ENCODE measurements at regions not wholly inside any gene's neighbourhood (a gene's known extent, or its start where the extent isn't known, plus 50 kb on each side); places are given as distances from the start of the nearest gene placed in this dataset.

GRCh38 chr5:136909906-136910305, 544.6 kb upstream of the TRPC7 start:
- Histone ChIP-seq H2BK120ac (replicated peaks; ENCODE audit: low read depth, low read length) (no peak overlapping the region), H3K18ac (ENCODE audit: extremely low read depth, low read length) (no peak overlapping the region), H4K91ac (replicated peaks; ENCODE audit: insufficient read length, low read length) (no peak overlapping the region), H2AK5ac (ENCODE audit: low read depth, low read length) (no peak overlapping the region), H2BK15ac (ENCODE audit: low read length) (no peak overlapping the region), H3K4me3 (ENCODE audit: extremely low read depth in 1 of 4, insufficient read depth in 2 of 4, low read depth in 3 of 4, low read length in 4 of 4) (no peak overlapping the region), H2BK20ac (ENCODE audit: low read length) (no peak overlapping the region), H3K56ac (replicated peaks; ENCODE audit: insufficient read length, low read depth, low read length) (no peak overlapping the region), H4K8ac (ENCODE audit: extremely low read depth, insufficient read depth, low read length) (no peak overlapping the region), H3K36me3 (ENCODE audit: control insufficient read depth in 2 of 4, insufficient read depth in 4 of 4, low read length in 3 of 4) (no peaks in the 10 kb centered on the region), H3K4me1 (replicated peaks in 1 of 4; ENCODE audit: control insufficient read depth in 3 of 4, insufficient read depth in 4 of 4, low read length in 3 of 4) (peaks cover 0 to 8% (median 1%) of the 10 kb centered on the region in 4 experiments; a peak in 3 of 7 replicates), H3K27me3 (replicated peaks in 1 of 4; ENCODE audit: control insufficient read depth in 3 of 4, extremely low read depth in 1 of 4, insufficient read depth in 3 of 4, low read length in 3 of 4) (no peaks in the 10 kb centered on the region), H3K79me1 (ENCODE audit: low read depth, low read length) (no peaks in the 10 kb centered on the region), H3K23me2 (ENCODE audit: low read depth, low read length) (no peaks in the 10 kb centered on the region), H3K4me2 (ENCODE audit: insufficient read depth in 1 of 2, low read depth in 2 of 2, low read length in 2 of 2) (no peak overlapping the region), H3K27ac (ENCODE audit: low read depth, low read length) (no peak overlapping the region), H4K20me1 (replicated peaks in 1 of 2; ENCODE audit: control insufficient read depth in 1 of 2, insufficient read depth in 2 of 2, low read length in 2 of 2) (no peaks in the 10 kb centered on the region), H3K23ac (ENCODE audit: insufficient read length) (no peak overlapping the region), H2BK12ac (ENCODE audit: low read depth, low read length) (no peak overlapping the region), H2BK5ac (ENCODE audit: low read depth, low read length) (no peak overlapping the region), H3K79me2 (ENCODE audit: control insufficient read depth in 1 of 2, insufficient read depth in 2 of 2, low read length in 2 of 2) (no peaks in the 10 kb centered on the region), H3K4ac (replicated peaks; ENCODE audit: insufficient read length, low read depth, low read length) (no peak overlapping the region), H3K14ac (ENCODE audit: insufficient read length) (no peak overlapping the region), H4K5ac (ENCODE audit: insufficient read length, low read depth, low read length) (no peak overlapping the region), H3K9ac (replicated peaks in 1 of 4; ENCODE audit: extremely low read depth in 1 of 4, low read depth in 3 of 4, low read length in 3 of 4) (no peak overlapping the region), H3K9me3 (ENCODE audit: insufficient read depth in 2 of 2, low read depth in 1 of 2, low read length in 1 of 2) (no peaks in the 10 kb centered on the region), H2AFZ (ENCODE audit: low read length) (no peak overlapping the region)
- POLR2A ChIA-PET (ENCODE audit: partially characterized antibody), result no interaction called here
- no peak for DNase-seq (ENCODE audit: low read depth in 1 of 2, low spot score in 2 of 2)
- FAIRE-seq, result no peak
- 80% methylated on average over 2 of the region's 2 CpGs; no CpG with 5 or more reads in 1 of the 2 experiments for WGBS, 2 experiments (ENCODE audit: extremely low coverage in 1 of 2, insufficient coverage in 1 of 2, insufficient read length in 1 of 2, insufficient replicate concordance in 2 of 2, low coverage in 1 of 2, low lambda C conversion rate in 2 of 2, missing lambda C conversion rate in 1 of 2)
- CTCF ChIA-PET (ENCODE audit: partially characterized antibody), result no interaction called here
- no peak for TF ChIP-seq HDAC2 (IDR thresholded peaks at IDR 0.05; ENCODE audit: borderline replicate concordance in 1 of 2, low read depth in 2 of 2, low read length in 2 of 2)
- TF ChIP-seq GABPA (IDR thresholded peaks at IDR 0.05; ENCODE audit: borderline replicate concordance, insufficient read depth, low read length), result no peak
- no peak for TF ChIP-seq POLR2AphosphoS5 (IDR thresholded peaks at IDR 0.05; ENCODE audit: low read depth, low read length)
- TF ChIP-seq PHF8 (conservative IDR thresholded peaks at IDR 0.05; ENCODE audit: low read depth, low read length), result no peak
- TF ChIP-seq SUZ12 (IDR thresholded peaks at IDR 0.05; ENCODE audit: low read length), result no peak
- TF ChIP-seq RXRA (IDR thresholded peaks at IDR 0.05; ENCODE audit: insufficient read depth, low read depth, low read length), result no peak
- no peak for TF ChIP-seq SRF (IDR thresholded peaks at IDR 0.05; ENCODE audit: low read depth, low read length)
- TF ChIP-seq HDAC6 (IDR thresholded peaks at IDR 0.05; ENCODE audit: low read depth, low read length), result no peak
- TF ChIP-seq EZH2 (IDR thresholded peaks at IDR 0.05; ENCODE audit: low read depth, low read length, severe bottlenecking), result no peak
- TF ChIP-seq TEAD4 (IDR thresholded peaks at IDR 0.05; ENCODE audit: low read depth, low read length), result no peak
- TF ChIP-seq EGR1 (IDR thresholded peaks at IDR 0.05; ENCODE audit: borderline replicate concordance, low read depth, low read length), result no peak

All from H1 (cell line).